ENCODE measurements at regions not wholly inside any gene's neighbourhood (a gene's known extent, or its start where the extent isn't known, plus 50 kb on each side); places are given as distances from the start of the nearest gene placed in this dataset.

DNA sequence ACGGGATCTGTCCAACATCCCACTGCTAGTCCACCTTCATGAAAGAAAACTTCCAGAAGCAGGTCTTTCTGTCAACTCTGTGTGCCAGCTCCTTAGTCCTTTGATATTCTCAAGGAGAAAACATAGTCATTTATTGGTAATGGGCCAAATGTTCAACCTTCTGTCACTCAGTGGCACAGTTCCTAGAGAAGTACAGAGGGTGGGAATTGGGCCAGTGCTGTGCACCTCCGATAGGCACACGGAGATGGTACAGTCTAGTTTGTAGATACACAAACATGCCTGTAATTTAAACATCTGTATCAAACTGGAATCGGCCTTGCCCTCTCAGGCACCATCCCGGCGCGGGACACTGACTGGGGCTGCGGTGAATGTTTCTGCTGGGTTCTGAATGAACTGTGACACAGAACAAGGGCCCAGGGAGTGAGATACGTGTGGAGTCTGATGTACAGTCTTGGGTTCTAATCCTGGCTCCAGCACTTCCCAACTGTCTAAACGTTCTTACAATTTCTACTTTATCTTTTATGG lies 213.9 kb upstream of the SHH start:
- TF ChIP-seq, protein P1, sequence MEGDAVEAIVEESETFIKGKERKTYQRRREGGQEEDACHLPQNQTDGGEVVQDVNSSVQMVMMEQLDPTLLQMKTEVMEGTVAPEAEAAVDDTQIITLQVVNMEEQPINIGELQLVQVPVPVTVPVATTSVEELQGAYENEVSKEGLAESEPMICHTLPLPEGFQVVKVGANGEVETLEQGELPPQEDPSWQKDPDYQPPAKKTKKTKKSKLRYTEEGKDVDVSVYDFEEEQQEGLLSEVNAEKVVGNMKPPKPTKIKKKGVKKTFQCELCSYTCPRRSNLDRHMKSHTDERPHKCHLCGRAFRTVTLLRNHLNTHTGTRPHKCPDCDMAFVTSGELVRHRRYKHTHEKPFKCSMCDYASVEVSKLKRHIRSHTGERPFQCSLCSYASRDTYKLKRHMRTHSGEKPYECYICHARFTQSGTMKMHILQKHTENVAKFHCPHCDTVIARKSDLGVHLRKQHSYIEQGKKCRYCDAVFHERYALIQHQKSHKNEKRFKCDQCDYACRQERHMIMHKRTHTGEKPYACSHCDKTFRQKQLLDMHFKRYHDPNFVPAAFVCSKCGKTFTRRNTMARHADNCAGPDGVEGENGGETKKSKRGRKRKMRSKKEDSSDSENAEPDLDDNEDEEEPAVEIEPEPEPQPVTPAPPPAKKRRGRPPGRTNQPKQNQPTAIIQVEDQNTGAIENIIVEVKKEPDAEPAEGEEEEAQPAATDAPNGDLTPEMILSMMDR (IDR thresholded peaks at IDR 0.05; ENCODE audit: insufficient read depth, low read length, severe bottlenecking): no peak
- DNase-seq (ENCODE audit: low read depth): no peak
- Histone ChIP-seq H3K4me3 (ENCODE audit: low read depth, low read length) (no peak overlapping the region), H3K27me3 (ENCODE audit: control insufficient read depth, insufficient read depth, low read length) (no peaks in the 10 kb centered on the region), H3K36me3 (ENCODE audit: control insufficient read depth, insufficient read depth, low read length) (no peaks in the 10 kb centered on the region)
- no peak for FAIRE-seq

DNA sequence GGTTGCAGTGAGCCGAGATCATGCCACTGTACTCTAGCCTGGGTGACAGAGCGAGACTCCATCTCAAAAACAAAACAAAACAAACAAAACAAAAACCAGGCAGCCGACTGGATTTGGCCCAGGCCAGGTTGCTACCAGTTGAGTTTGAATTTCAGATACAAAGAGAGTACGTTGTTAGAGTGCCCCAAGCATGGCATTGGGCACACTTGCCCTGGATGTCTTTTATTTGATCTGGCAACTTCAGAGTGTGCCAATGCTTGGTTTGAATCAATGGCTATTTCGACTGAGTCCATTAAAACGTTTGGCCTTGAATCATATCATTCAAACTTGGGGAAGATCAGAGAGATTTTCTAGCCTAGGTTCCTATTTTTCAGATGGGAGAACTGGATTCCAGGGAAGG lies 213.4 kb upstream of the SHH start:
- no peaks in the 10 kb centered on the region for H3K27me3 ChIP-seq (ENCODE audit: control insufficient read depth, insufficient read depth, low read length)
- H3K4me3 ChIP-seq (ENCODE audit: low read depth, low read length): no peak overlapping the region
- TF ChIP-seq, protein P1 (IDR thresholded peaks at IDR 0.05; ENCODE audit: insufficient read depth, low read length, severe bottlenecking): no peak
- FAIRE-seq (no peak), DNase-seq (ENCODE audit: low read depth) (no peak)
- H3K36me3 ChIP-seq (ENCODE audit: control insufficient read depth, insufficient read depth, low read length): no peaks in the 10 kb centered on the region

DNA sequence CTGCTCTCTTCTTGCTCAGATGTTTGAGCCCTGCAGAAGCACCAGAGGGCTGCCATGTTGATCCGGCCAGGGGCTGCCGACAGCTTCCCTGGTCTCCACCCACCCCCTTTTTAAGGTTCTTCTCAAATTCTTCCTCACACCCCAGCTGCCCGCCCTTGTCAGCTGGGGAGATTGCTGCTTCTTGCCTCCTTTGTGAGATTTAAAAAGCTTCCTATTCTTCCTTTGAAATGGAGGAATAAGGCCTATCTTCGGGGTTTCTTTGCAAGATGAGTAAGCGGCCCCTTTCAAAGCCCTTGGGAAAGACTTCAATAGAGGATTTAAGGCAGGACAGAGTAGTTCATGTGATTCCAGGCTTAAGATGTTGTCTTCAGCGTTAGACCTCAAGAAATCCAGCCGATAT lies 211.9 kb upstream of the SHH start:
- Histone ChIP-seq H3K4me3 (ENCODE audit: low read depth, low read length) (no peak overlapping the region), H3K36me3 (ENCODE audit: control insufficient read depth, insufficient read depth, low read length) (no peaks in the 10 kb centered on the region), H3K27me3 (ENCODE audit: control insufficient read depth, insufficient read depth, low read length) (no peaks in the 10 kb centered on the region)
- FAIRE-seq: no peak
- DNase-seq (ENCODE audit: low read depth): no peak
- TF ChIP-seq, protein P1 (IDR thresholded peaks at IDR 0.05; ENCODE audit: insufficient read depth, low read length, severe bottlenecking): no peak

DNA sequence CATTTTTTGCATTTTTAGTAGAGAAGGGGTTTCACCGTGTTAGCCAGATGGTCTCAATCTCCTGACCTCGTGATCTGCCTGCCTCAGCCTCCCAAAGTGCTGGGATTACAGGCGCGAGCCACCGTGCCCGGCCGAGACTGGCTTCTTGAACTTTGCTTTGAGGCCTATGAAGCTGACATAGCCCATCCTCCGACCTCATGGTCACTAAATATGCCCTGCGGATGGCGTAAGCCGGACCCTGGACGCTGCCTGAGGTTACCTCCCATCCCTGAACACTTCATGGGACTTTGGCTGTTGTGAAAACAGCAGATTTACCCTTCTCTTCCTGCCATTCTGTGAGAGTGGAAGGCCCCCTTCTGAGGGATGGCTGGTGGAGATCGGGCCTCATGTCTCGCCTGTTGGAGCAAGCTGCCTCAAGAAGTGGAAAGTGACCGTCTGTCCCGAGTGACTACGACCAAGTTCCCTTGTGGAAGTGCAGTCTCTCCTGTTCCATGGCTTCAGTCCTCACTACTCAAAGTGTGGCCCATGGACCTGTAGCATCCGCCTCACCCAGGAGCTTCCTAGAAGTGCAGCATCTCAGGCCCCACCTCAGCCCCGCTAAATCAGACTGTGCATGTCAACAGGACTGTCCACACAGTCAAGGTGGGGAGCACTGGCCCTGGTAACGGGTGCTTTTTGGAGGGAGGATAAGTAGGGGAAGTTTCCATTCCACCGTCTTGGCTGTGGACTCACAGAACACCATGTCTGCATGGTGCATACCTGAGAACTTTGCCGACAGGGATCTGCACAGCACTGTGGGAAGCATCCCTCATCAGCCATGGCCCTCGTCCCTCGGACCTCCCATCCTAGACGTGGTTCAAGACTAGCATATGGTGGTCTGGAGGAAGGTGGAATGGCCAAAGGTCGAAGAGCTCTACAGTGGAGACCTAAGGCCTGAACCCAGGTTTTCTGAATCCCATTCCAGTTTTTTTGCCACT lies 210.5 kb upstream of the SHH start:
- H3K36me3 ChIP-seq (ENCODE audit: control insufficient read depth, insufficient read depth, low read length): no peaks in the 10 kb centered on the region
- no peak for FAIRE-seq

DNA sequence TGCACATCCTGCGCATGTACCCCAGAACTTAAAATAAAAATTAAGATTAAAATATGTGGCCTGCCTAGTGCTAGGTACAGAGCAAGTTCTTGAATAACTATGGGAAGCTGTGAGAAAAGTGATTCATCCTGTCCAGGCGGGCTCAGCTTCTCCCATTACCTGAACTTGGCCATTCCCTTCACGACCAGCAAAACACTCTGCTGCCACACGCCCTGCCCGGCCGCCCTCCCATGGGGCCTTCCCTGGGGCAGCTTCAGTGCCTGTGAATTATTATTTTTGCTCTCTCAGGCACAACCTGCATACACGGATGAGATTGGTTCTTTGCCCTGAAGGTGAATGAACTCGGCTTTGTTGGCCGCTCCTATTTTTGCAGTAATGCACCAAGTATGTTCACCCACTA lies 209.2 kb upstream of the SHH start:
- H3K4me3 ChIP-seq (ENCODE audit: low read depth, low read length): no peak overlapping the region
- TF ChIP-seq, protein P1 (IDR thresholded peaks at IDR 0.05; ENCODE audit: insufficient read depth, low read length, severe bottlenecking): no peak
- no peaks in the 10 kb centered on the region for H3K36me3 ChIP-seq (ENCODE audit: control insufficient read depth, insufficient read depth, low read length)
- FAIRE-seq: no peak
- H3K27me3 ChIP-seq (ENCODE audit: control insufficient read depth, insufficient read depth, low read length): no peaks in the 10 kb centered on the region
- DNase-seq (ENCODE audit: low read depth): no peak

More for the DNA sequence above, 210.5 kb upstream of the SHH start:
- no peaks in the 10 kb centered on the region for H3K27me3 ChIP-seq (ENCODE audit: control insufficient read depth, insufficient read depth, low read length)
- H3K4me3 ChIP-seq (ENCODE audit: low read depth, low read length): no peak overlapping the region
- TF ChIP-seq, protein P1 (IDR thresholded peaks at IDR 0.05; ENCODE audit: insufficient read depth, low read length, severe bottlenecking): no peak
- DNase-seq (ENCODE audit: low read depth): no peak

Measured in bronchial epithelial cell (primary cell).